Mucosa of gallbladder (tissue), 1 donor: ENCODE measurements at regions not wholly inside any gene's neighbourhood (a gene's known extent, or its start where the extent isn't known, plus 50 kb on each side); places are given as distances from the start of the nearest gene placed in this dataset.
"Not testable (repeated sequence)": the region's sequence is repeated elsewhere in the genome, so short reads cannot be mapped to it uniquely, and the experiment has no call there.

Source experiments
- DNase-seq: peaks from one replicate; pipeline ENCODE4 v3.0.0-alpha.2; 2020; ENCODE audit warnings: low spot score
- donor health status: DM: no; HTN: no; CAD: no.

DNA sequence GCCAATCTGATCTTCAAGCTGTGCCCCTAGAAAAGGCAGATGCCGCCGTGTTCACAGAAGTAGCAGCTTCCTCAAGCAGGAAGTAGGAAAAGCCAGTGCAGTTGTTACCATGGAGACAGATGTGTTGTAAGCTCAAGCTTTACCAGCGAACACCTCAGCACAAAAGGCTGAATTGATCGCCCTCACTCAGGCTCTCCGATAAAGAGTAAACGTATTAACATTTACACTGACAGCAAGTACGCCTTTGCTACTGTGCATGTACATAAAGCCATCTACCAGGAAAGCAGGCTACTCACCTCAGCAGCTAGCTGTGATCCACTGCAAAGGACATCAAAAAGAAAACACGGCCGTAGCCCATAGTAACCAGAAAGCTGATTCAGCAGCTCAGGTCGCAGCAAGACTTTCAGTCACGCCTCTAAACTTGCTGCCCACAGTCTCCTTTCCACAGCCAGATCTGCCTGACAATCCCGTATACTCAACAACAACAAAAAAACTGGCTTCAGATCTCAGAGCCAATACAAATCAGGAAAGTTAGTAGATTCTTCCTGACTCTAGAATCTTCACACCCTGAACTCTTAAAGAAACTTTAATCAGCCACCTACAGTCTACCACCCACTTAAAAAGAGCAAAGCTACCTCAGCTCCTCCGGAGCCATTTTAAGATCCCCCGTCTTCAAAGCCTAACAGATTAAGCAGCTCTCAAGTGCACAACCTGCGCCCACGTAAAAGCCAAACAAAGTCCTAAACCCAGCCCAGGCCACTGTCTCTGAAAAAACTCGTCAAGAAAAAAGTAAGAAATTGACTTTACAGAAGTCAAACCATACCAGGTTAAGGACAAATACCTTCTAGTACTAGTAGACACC, 160.0 kb downstream of the DEFB131A start:
- peak; percentile 52 for DNase-seq

DNA sequence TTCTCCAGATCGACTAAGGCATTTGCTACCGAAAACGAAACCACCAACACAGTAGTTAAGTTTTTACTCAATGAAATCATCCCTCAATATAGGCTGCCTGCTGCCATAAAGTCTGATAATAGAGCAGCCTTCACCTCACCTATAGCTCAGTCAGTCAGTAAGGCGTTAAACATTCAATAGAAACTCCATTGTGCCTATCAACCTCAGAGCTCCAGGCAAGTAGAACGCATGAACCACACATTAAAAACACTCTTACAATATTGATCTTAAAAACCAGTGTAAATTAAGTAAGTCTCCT, 160.6 kb downstream of the DEFB131A start:
- not testable (repeated sequence) for DNase-seq

DNA sequence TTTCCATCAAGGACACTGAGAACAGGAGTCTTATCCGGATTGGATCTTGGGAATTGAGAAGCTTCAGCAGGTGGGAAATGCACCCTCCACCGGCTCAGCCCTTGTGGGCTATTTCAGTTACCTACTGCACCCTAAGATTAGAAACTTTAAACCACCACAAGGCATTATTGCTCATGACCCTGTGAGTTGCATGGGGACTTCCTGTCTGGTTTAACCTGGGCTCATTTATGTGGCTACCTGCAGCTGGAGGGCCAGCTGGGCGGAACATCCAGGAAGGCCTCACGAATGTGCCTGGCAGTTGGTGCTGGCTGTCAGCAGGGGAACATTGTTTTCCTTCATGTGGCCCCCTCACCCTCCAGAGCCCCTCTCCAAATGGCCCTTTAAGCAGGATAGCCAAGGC, 164.1 kb downstream of the DEFB131A start:
- no peak for DNase-seq

DNA sequence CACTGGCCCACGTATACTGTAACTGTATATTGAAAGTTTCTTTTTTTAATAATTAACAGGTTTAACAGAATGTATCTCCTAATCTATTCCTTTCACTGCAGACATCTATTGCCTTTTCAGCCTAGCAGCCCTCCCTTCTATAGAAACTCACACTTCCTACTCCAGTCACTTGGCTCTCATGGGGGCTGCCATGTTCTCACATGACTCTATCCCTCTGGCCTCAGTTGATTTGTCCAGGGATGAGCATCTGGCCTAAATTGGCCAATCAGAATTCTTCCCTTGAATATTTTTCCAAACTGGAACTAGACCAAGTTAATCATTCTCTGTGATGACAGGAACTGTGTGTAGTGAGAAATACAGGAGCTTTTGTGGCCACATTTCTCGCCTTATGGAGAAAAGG, 166.1 kb downstream of the DEFB131A start:
- DNase-seq, result not testable (repeated sequence)

DNA sequence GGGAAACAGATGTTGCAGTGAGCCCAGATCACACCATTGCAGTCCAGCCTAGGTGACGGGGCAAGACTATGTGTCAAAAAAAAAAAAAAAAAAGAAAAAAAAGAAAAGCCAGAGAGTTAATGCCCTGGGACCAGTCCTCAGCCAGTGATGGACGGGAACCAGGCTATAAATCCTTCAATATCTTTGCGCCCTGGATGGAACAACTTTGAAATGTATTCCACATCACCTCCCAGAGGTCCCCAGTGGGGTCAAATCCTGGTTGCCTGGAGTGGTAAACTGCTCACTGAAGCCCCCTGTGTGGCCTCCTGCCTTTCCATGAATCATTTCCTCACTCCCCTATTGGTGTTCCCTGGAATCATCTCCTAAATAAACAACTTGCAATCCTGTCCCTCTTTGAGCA, 166.9 kb downstream of the DEFB131A start:
- DNase-seq, result no peak

DNA sequence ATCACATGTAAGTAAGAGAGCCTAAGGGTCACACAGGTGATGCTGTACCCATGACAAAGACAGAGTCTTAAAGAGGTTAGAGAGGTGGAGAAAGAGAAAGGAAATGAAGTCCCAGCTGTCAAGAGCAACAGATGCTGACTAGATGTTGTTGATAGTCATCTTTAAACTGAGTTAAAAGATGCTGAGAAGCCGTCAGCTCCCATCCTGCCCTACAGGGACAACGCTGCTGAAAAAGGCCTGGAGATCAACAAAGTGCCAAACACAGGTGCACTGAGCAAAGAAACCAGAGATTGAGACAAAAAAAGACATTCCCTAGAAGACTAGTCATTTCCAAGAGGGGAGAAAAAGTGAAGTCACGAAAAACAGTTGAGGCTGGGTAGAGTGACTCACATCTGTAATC, 145.0 kb upstream of the DRD5 start:
- DNase-seq, result not testable (repeated sequence)

DNA sequence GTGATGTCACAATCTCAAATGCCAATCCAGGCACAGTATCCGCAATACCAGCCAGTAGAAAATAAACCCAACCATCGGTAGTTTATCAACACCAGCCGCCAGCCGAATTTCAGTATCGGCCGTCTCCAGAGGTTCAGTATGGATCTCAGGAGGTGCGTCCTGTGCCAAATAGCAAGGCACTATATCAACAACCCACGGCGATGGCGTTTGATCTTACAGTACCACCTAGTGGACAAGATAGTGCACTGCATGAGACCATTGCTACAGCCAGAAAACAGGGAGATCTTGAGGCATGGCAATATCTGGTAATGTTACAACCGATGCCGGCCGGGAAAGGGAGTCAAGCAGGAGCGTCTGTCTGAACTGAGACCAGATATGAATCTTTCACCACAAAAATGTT, 121.8 kb upstream of the DRD5 start:
- not testable (repeated sequence) for DNase-seq

DNA sequence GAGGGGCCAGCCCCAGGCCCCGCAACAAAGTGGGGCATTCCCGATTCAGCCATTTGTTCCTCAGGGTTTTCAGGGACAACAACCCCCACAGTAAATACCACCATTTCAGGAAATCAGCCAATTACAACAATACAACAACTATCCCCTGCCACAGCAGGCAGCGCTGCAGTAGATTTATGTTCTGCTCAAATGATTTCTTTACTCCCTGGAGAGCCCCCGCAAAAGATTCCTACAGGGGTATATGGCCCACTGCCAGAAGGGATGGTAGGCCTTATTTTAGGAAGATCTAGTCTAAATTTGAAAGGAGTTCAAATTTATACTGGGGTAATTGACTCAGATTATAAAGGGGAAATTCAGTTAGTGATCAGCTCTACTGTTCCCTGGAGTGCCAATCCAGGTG, 120.5 kb upstream of the DRD5 start:
- DNase-seq, result not testable (repeated sequence)

DNA sequence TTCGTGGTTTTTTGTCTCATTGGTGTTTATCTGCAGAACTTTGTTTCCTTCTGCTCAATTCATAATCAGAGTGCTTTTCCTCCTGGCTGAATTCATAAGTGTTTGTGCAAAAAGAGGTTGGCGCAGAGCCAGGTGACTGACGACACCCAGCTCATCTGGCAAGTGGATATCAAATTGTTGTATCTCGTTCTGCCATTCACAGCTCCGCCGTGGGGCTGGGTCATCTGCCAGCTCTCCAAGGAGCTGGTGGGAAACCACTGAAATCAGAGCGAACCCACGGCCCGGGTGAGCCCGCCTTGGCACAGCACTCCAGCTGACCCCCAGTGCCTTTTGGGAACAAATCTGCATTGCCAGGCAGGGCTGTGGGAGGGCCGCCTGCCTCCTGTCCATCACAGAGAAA, 110.7 kb upstream of the DRD5 start:
- peak; percentile 28 for DNase-seq

DNA sequence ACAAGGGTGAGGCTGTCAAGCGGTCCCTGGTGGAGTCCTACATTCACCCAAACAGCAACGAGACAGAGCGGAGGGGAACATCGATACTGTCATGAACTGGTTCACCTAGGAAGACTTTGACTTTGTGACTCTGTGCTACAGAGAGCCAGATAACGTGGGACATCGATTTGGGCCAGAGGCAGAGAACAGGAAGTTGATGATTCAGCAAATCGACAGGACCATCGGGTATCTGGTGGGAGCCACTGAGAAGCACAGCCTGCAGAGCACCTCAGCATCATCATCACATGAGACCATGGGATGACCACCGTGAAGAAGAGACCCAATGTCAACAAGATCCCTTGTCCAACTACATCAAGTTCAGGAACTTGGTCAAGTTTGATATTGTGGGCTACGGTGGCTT, 104.1 kb upstream of the DRD5 start:
- not testable (repeated sequence) for DNase-seq

DNA sequence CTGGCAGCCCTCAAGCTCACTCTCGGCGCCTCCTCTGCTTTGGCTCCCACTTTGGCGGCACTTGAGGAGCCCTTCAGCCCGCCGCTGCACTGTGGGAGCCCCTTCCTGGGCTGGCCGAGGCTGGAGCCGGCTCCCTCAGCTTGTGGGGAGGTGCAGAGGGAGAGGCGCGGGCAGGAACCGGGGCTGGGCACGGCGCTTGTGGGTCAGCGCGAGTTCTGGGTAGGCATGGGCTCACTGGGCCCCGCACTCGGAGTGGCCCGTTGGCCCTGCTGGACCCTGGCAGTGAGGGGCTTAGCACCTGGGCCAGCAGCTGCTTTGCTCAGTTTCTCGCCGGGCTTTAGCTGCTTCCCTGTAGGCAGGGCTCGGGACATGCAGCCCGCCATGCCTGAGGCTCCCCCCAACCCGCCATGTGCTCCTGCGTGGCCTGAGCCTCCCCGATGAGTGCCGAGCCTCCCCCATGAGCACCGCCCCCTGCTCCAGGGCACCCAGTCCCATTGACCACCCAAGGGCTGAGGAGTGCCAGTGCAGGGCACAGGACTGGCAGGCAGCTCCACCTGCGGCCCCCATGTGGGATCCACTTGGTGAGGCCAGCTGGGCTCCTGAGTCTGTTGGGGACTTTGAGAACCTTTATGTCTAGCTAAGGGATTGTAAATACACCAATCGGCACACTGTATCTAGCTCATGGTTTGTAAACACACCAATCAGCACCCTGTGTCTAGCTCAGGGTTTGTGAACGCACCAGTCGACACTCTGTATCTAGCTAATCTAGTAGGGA, 101.5 kb upstream of the DRD5 start:
- no peak for DNase-seq

DNA sequence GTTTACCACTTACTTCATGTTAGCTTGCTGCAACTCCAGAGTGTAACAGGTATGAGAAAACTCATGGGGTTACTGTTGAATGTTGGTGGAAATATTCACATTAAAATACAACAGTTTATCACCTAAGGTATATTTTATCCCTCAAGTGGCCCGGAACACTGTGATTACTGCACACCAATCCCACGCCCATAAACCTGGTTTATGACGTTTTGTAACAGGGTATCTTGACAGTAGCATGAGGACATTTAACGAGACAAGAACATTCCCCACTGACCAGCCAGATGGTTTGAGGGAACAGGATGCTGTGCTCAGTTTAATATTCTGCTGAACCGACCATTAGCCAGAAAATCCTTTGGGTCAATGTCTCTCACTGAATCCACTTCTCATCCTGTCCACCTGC, 98.3 kb upstream of the DRD5 start:
- not testable (repeated sequence) for DNase-seq

DNA sequence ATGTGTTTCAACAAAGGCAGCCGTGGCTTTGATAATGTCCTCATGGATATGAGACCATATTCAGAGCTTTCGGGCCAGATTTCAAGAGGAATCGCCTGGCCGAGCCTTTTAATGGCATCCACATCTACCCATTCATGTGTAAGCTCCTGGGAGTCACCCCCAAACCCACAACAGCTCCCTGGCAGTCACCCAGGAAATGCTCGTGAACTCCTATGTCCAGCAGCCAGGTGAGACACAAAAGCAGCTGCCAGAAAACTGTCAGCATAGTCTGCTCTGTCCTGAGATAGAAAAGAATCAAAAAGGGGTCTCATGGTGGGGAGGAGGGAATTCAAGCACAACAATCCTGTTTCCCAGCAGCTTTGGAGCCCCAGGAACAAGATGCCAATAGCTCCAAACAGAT, 96.4 kb upstream of the DRD5 start:
- not testable (repeated sequence) for DNase-seq

DNA sequence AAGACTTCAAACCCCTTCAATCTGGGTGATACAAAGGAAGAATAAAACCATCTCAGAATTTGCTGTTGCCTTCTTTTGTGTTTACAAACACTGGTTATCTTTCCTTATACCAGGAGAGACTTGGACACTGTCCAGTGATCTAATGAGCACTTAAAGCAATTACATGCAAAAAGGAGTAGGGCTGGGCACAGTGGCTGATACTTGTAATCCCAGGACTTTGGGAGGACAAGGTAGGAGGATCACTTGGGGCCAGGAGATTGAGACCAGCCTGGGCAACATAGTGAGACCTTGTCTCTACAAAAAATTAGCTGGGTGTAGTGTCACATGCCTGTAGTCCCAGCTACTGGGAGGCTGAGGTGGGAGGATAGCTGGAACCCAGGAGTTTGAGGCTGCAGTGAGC, 95.7 kb upstream of the DRD5 start:
- no peak for DNase-seq

DNA sequence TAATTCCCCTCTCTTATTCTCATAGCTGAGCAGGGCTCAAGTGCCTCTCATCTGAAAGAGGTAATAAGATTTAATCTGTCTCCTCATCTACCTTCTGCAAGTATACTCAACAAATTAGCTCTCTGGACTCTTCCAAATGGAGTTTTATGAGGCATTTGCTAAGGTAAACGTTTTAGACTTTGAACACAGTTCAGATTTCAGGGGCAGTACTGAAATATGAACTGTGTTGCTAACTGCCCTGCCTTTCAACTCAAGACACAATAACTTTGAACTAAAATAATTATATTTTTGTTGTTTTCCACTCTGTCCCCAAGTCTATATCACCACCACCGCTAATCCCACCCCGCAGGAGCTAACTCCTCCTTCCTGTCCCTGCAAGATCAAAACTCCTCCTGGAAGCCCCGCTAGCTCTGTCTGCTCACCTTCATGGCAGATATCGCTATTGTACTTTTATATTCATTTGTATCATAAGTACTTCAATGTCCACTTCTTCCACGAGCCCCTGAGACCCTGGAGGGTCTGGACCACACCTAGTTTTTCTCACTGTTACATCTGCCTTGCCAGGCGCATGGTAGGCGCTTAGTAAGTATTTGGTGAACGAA, 90.7 kb upstream of the DRD5 start:
- DNase-seq, result not testable (repeated sequence)

DNA sequence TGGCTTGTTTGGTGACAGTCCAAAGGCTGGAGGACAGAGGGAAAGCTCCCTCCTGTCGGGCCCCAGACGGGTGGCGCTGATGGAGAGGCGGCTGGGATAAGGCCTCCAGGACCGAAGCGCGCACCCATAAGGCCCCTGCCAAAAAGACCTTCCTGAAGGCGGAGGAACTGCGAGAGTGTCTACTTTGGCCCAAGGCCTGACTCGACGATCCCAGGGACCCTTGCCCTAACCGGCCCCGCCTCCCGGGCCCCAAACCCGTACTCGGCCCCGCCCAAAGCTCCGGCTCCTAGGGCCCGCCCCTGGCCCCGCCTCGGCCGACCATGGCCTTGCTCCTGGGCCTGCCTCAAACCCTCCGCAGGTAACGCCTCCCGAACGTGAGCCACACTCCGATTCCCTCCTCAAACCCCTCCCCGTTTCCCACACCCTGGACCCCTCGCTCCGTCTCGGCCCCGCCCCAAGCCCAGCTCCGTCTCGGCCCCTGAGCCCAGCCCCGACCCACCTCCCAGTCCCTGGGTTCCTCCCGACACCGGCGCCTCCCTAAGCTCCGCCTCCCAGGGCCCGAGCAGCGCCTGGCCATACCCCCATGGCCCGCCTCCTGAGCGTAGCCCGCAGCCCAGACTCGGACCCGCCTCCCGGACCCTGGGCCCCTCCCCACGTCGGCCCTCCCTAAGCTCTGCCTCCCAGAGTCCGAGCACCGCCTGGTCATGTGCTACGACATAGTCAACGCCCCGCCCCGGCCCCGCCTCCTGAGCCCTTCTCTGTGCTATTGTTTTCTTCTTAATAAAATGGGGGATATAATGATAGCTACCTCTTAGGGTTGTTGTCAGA, 90.0 kb upstream of the DRD5 start:
- peak; percentile 97 for DNase-seq

DNA sequence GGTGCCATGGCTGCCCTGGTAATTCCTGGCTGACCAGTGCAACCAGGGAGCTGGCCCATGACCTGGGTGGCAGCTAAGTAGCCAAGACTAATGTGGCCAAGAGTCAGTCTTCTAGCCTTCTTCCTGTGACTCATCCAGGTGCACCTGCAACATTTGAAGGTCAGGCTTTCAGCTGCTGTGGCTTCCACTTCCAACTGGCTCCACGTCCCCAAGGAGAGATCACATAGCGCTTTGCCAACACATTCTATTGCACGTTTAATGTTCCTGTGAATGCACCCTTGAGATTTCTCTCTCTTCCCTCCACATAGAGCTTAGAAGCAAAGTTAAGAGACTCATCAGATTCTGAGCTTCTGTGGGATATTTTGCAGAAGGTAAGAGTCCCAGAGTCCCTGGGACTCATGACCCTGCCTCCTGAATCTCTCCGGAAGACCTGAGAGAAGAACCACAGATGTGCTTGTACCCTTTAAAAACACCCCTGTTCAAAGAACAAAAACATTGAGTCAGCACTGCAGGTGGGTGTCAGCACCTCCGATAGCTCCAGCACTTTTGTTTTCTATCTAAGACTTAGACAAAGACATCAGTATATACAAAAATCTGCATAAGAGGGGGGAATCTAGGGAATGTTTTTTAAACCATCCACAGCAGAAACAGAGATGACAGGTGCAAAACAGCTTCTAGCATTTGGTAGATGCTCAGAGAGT, 88.5 kb upstream of the DRD5 start:
- not testable (repeated sequence) for DNase-seq

DNA sequence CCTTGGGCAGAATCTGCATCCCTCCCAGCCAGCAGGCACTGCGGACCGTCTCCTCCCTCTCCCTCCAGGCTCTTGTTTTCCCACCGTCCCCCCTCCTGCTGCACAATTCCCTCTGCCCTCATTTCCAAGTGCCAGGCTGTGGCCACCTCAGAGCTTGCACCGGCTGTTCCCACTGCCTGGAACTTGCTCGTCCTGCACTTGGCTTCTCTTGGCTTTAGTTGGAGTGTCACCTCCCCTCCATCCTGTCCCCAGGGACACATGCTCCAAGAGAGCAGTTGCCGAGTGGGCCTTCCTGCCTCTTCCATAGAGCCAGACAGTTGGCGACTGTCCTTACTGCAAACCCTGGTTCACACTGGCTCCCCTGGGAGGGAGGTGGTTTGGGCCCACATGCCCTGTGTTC, 87.0 kb upstream of the DRD5 start:
- not testable (repeated sequence) for DNase-seq

DNA sequence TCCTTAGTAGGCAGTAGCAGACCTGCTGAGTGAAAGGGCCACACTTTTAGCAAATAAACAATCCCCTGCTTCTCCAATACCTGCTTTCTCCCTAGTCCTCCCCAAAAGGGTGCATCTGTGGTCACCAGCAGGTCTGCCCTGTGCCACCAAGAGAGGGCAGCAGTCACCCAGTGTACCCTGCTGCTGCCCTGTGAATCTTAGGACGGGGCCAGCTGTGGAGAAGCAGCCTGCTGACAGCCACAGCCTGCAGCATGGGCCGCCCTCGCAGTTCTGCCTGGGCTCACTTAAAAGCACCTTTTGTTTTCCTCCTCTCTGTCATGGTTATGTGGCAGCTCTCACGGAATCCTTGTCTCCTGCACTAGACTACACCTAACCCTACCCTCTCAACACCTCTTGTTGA, 85.4 kb upstream of the DRD5 start:
- DNase-seq, result not testable (repeated sequence)

DNA sequence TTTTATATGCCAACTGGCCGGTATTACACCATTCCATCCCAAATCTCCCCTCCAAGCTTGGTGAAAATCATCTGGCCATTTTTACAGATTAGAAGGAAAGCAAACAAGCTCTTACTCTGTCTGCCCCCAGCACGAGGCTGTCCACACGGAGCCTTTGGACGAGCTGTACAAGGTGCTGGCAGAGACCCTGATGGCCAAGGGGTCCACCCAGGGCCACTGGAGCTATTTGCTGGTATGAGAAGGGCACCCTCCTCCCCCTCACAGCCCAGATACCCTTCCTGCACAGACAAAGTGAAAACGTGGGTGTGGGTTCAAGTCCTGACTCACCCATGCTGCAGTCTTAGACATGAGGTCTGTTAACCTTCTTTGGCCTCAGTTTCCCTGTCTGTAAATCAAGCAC, 84.9 kb upstream of the DRD5 start:
- DNase-seq, result not testable (repeated sequence)

DNA sequence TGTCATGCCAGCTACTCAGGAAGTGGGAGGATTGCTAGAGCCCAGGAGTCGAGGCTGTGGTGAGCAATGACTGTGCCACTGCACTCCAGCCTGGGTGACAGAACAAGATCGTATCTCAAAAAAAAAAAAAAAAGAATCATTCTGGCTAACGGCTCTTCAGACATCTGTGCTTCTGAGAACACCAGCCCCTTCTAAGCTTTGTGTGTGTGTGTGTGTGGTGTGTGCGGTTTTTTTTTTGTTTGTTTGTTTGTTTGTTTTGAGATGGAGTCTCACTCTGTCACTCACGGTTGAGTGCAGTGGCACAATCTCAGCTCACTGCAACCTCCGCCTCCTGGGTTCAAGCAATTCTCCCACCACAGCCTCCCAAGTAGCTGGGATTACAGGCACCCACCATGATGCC, 79.4 kb upstream of the DRD5 start:
- DNase-seq, result not testable (repeated sequence)
